Ishikawa (cell line): ENCODE measurements at regions not wholly inside any gene's neighbourhood (a gene's known extent, or its start where the extent isn't known, plus 50 kb on each side); places are given as distances from the start of the nearest gene placed in this dataset.

Source experiments
- MAX ChIP-seq: IDR thresholded peaks from 2 replicates; pipeline ENCODE4 v1.6.1; 2012
- NFIC ChIP-seq: IDR thresholded peaks from 2 replicates; pipeline ENCODE4 v1.6.1; 2012
- TAF1 ChIP-seq: IDR thresholded peaks from 2 replicates; pipeline ENCODE4 v1.6.1; 2012; ENCODE audit warnings: low read depth, mild to moderate bottlenecking
- ZBTB7A ChIP-seq: IDR thresholded peaks from 2 replicates; pipeline ENCODE4 v1.6.1; 2012; ENCODE audit warnings: low read depth
- TF ChIP-seq, protein P1 (sequence below): IDR thresholded peaks from 2 replicates; pipeline ENCODE4 v1.6.1; 2012; ENCODE audit warnings: low read depth, mild to moderate bottlenecking

- TF ChIP-seq NFIC (no peak), MAX (no peak), ZBTB7A (no peak), TAF1 (no peak)
- TF ChIP-seq, protein P1, sequence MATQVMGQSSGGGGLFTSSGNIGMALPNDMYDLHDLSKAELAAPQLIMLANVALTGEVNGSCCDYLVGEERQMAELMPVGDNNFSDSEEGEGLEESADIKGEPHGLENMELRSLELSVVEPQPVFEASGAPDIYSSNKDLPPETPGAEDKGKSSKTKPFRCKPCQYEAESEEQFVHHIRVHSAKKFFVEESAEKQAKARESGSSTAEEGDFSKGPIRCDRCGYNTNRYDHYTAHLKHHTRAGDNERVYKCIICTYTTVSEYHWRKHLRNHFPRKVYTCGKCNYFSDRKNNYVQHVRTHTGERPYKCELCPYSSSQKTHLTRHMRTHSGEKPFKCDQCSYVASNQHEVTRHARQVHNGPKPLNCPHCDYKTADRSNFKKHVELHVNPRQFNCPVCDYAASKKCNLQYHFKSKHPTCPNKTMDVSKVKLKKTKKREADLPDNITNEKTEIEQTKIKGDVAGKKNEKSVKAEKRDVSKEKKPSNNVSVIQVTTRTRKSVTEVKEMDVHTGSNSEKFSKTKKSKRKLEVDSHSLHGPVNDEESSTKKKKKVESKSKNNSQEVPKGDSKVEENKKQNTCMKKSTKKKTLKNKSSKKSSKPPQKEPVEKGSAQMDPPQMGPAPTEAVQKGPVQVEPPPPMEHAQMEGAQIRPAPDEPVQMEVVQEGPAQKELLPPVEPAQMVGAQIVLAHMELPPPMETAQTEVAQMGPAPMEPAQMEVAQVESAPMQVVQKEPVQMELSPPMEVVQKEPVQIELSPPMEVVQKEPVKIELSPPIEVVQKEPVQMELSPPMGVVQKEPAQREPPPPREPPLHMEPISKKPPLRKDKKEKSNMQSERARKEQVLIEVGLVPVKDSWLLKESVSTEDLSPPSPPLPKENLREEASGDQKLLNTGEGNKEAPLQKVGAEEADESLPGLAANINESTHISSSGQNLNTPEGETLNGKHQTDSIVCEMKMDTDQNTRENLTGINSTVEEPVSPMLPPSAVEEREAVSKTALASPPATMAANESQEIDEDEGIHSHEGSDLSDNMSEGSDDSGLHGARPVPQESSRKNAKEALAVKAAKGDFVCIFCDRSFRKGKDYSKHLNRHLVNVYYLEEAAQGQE = no peak
These were observed 275.9 kb downstream of the DMRTA1 start for GRCh38 chr9:22722492-22722891.
